Mesendoderm (in vitro differentiated cells): ENCODE measurements at regions not wholly inside any gene's neighbourhood (a gene's known extent, or its start where the extent isn't known, plus 50 kb on each side); places are given as distances from the start of the nearest gene placed in this dataset.

Source experiments
- DNase-seq: peaks from one replicate; pipeline ENCODE4 v3.0.0; 2013
- H2AK5ac ChIP-seq: 2 replicates; pipeline ENCODE4 v1.6.1; 2013; ENCODE audit warnings: low read length, inconsistent platforms
- H2BK120ac ChIP-seq: 2 replicates; pipeline ENCODE4 v1.6.1; 2013; ENCODE audit warnings: low read depth, mild to moderate bottlenecking, low read length, moderate library complexity, mixed read lengths
- H2BK15ac ChIP-seq: replicated peaks from 2 replicates; pipeline ENCODE4 v1.6.1; 2013; ENCODE audit warnings: low read depth, mild to moderate bottlenecking, moderate library complexity
- H2BK5ac ChIP-seq: 2 replicates; pipeline ENCODE4 v1.6.1; 2013; ENCODE audit warnings: low read length, inconsistent platforms
- H3K18ac ChIP-seq: 2 replicates; pipeline ENCODE4 v1.6.1; 2013; ENCODE audit warnings: mild to moderate bottlenecking, low read length, mixed read lengths
- H3K23ac ChIP-seq: one replicate; pipeline ENCODE4 v1.6.1; 2013; ENCODE audit warnings: low read length
- H3K27ac ChIP-seq: 2 replicates; pipeline ENCODE4 v1.5.1; 2013; ENCODE audit warnings: low read depth, mild to moderate bottlenecking, inconsistent platforms, low read length, moderate library complexity
- H3K27me3 ChIP-seq: 2 replicates; pipeline ENCODE4 v1.6.1; 2013; ENCODE audit warnings: low read length, control low read depth, mild to moderate bottlenecking, inconsistent platforms; ENCODE audit not compliant: insufficient read depth, poor library complexity
- H3K36me3 ChIP-seq: 2 replicates; pipeline ENCODE4 v1.6.1; 2013; ENCODE audit warnings: low read length, inconsistent platforms; ENCODE audit not compliant: control insufficient read depth, insufficient read depth
- H3K4ac ChIP-seq: one replicate; pipeline ENCODE4 v1.6.1; 2013; ENCODE audit warnings: low read depth, mild to moderate bottlenecking, low read length, moderate library complexity
- H3K4me1 ChIP-seq: 2 replicates; pipeline ENCODE4 v1.6.1; 2013; ENCODE audit warnings: low read depth, low read length, inconsistent platforms; ENCODE audit not compliant: control insufficient read depth
- H3K4me2 ChIP-seq: 2 replicates; pipeline ENCODE4 v1.6.1; 2013; ENCODE audit warnings: low read length
- H3K4me3 ChIP-seq: 2 replicates; pipeline ENCODE4 v1.5.1; 2013; ENCODE audit warnings: mild to moderate bottlenecking, low read length
- H3K56ac ChIP-seq: one replicate; pipeline ENCODE4 v1.6.1; 2013; ENCODE audit warnings: low read length
- H3K79me1 ChIP-seq: 2 replicates; pipeline ENCODE4 v1.6.1; 2013; ENCODE audit warnings: low read length, inconsistent platforms
- H3K79me2 ChIP-seq: 2 replicates; pipeline ENCODE4 v1.6.1; 2013; ENCODE audit warnings: mild to moderate bottlenecking, low read length; ENCODE audit not compliant: control insufficient read depth, insufficient read depth
- H3K9ac ChIP-seq: 2 replicates; pipeline ENCODE4 v1.6.1; 2013; ENCODE audit warnings: low read length, inconsistent platforms
- H4K5ac ChIP-seq: one replicate; pipeline ENCODE4 v1.6.1; 2013; ENCODE audit warnings: low read length
- H4K8ac ChIP-seq: one replicate; pipeline ENCODE4 v1.6.1; 2013; ENCODE audit warnings: low read depth, mild to moderate bottlenecking, control low read depth, low read length, moderate library complexity
- WGBS: extraction: QIAGEN DNeasy Blood & Tissue Kit; methylation state at CpG from one replicate; pipeline ENCODE4 v1.1.7; 2013; ENCODE audit warnings: low lambda C conversion rate, missing lambda C conversion rate; ENCODE audit not compliant: insufficient coverage; ENCODE audit errors: extremely low coverage; 5-methylcytosine and 5-hydroxymethylcytosine counted together

GRCh38 chr11:127202105-127202504 lies 201.5 kb upstream of the KIRREL3 start:
- Histone ChIP-seq H2BK5ac (no peak overlapping the region), H2BK120ac (no peak overlapping the region), H3K79me1 (no peaks in the 10 kb centered on the region), H2AK5ac (no peak overlapping the region), H3K27ac (no peak overlapping the region), H2BK15ac (no peak overlapping the region), H4K5ac (no peak overlapping the region), H3K9ac (no peak overlapping the region), H3K56ac (no peak overlapping the region), H3K4me3 (no peak overlapping the region), H4K8ac (no peak overlapping the region), H3K4ac (no peak overlapping the region), H3K23ac (no peak overlapping the region), H3K4me1 (no peaks in the 10 kb centered on the region), H3K4me2 (no peak overlapping the region), H3K79me2 (no peaks in the 10 kb centered on the region), H3K36me3 (no peaks in the 10 kb centered on the region), H3K27me3 (no peaks in the 10 kb centered on the region), H3K18ac (no peak overlapping the region)
- no peak for DNase-seq

GRCh38 chr11:127199306-127199801 lies 198.8 kb upstream of the KIRREL3 start:
- Histone ChIP-seq H3K18ac (no peak overlapping the region), H3K79me2 (no peaks in the 10 kb centered on the region), H3K23ac (no peak overlapping the region), H3K79me1 (no peaks in the 10 kb centered on the region), H3K36me3 (no peaks in the 10 kb centered on the region), H2BK5ac (no peak overlapping the region), H2BK120ac (no peak overlapping the region), H3K4me3 (no peak overlapping the region), H3K27ac (no peak overlapping the region), H4K5ac (no peak overlapping the region), H2AK5ac (no peak overlapping the region), H3K9ac (no peak overlapping the region), H4K8ac (no peak overlapping the region), H3K4me1 (no peaks in the 10 kb centered on the region), H3K56ac (no peak overlapping the region), H3K27me3 (no peaks in the 10 kb centered on the region), H3K4ac (no peak overlapping the region), H3K4me2 (no peak overlapping the region), H2BK15ac (no peak overlapping the region)
- no CpG with 5 or more reads among the region's 3 CpGs for WGBS
- peak; percentile 75 for DNase-seq

- no peak overlapping the region for H4K8ac ChIP-seq
- no peak overlapping the region for H3K27ac ChIP-seq
- no peak overlapping the region for H3K4me2 ChIP-seq
- no peak overlapping the region for H3K9ac ChIP-seq
- H3K4me1 ChIP-seq = peaks cover 1% of the 10 kb centered on the region
- no peak overlapping the region for H4K5ac ChIP-seq
- DNase-seq = no peak
- H3K4me3 ChIP-seq = no peak overlapping the region
- H3K27me3 ChIP-seq = no peaks in the 10 kb centered on the region
- H3K18ac ChIP-seq = no peak overlapping the region
- no peaks in the 10 kb centered on the region for H3K79me2 ChIP-seq
- H3K56ac ChIP-seq = no peak overlapping the region
- no CpG with 5 or more reads among the region's 8 CpGs for WGBS
- H2BK5ac ChIP-seq = no peak overlapping the region
- H2AK5ac ChIP-seq = no peak overlapping the region
- no peak overlapping the region for H3K23ac ChIP-seq
- H3K79me1 ChIP-seq = no peaks in the 10 kb centered on the region
- H2BK120ac ChIP-seq = no peak overlapping the region
- peak overlapping the region; percentile 17 for H3K4ac ChIP-seq
- H2BK15ac ChIP-seq = no peak overlapping the region
- no peaks in the 10 kb centered on the region for H3K36me3 ChIP-seq
These were observed 195.0 kb upstream of the KIRREL3 start for GRCh38 chr11:127195501-127196120.

GRCh38 chr11:127194521-127194920 lies 194.0 kb upstream of the KIRREL3 start:
- no CpG with 5 or more reads among the region's 7 CpGs for WGBS
- no peak overlapping the region for H3K27ac ChIP-seq
- H3K36me3 ChIP-seq = no peaks in the 10 kb centered on the region
- H3K4me3 ChIP-seq = no peak overlapping the region
- no peak overlapping the region for H3K56ac ChIP-seq
- no peak overlapping the region for H2BK120ac ChIP-seq
- no peak overlapping the region for H3K18ac ChIP-seq
- no peaks in the 10 kb centered on the region for H3K27me3 ChIP-seq
- H3K79me1 ChIP-seq = no peaks in the 10 kb centered on the region
- H3K4me2 ChIP-seq = no peak overlapping the region
- peaks cover 1% of the 10 kb centered on the region for H3K4me1 ChIP-seq
- no peak overlapping the region for H3K4ac ChIP-seq
- no peak overlapping the region for H3K9ac ChIP-seq
- no peak overlapping the region for H2BK15ac ChIP-seq
- H4K8ac ChIP-seq = no peak overlapping the region
- no peak overlapping the region for H3K23ac ChIP-seq
- no peak overlapping the region for H2AK5ac ChIP-seq
- no peak overlapping the region for H4K5ac ChIP-seq
- DNase-seq = no peak
- no peaks in the 10 kb centered on the region for H3K79me2 ChIP-seq
- H2BK5ac ChIP-seq = no peak overlapping the region

GRCh38 chr11:127193950-127194349 lies 193.4 kb upstream of the KIRREL3 start:
- H3K4me1 ChIP-seq = peaks cover 1% of the 10 kb centered on the region
- no peak overlapping the region for H2BK5ac ChIP-seq
- H3K79me1 ChIP-seq = no peaks in the 10 kb centered on the region
- H3K9ac ChIP-seq = no peak overlapping the region
- H2BK120ac ChIP-seq = no peak overlapping the region
- peak overlapping the region; percentile 0 for H3K27ac ChIP-seq
- H3K4ac ChIP-seq = no peak overlapping the region
- peak overlapping the region; percentile 4 for H3K56ac ChIP-seq
- no peak overlapping the region for H3K4me2 ChIP-seq
- H3K36me3 ChIP-seq = no peaks in the 10 kb centered on the region
- peak; percentile 52 for DNase-seq
- H2AK5ac ChIP-seq = no peak overlapping the region
- no peak overlapping the region for H3K23ac ChIP-seq
- H3K4me3 ChIP-seq = no peak overlapping the region
- no CpG with 5 or more reads among the region's 3 CpGs for WGBS
- no peak overlapping the region for H2BK15ac ChIP-seq
- no peaks in the 10 kb centered on the region for H3K79me2 ChIP-seq
- no peak overlapping the region for H3K18ac ChIP-seq
- H4K8ac ChIP-seq = no peak overlapping the region
- H4K5ac ChIP-seq = no peak overlapping the region
- no peaks in the 10 kb centered on the region for H3K27me3 ChIP-seq

GRCh38 chr11:127191689-127192088 lies 191.1 kb upstream of the KIRREL3 start:
- H3K27ac ChIP-seq = no peak overlapping the region
- no peak overlapping the region for H2BK15ac ChIP-seq
- no peak overlapping the region for H3K9ac ChIP-seq
- no peak overlapping the region for H2BK120ac ChIP-seq
- no peaks in the 10 kb centered on the region for H3K79me2 ChIP-seq
- no peak overlapping the region for H2BK5ac ChIP-seq
- no peak overlapping the region for H4K8ac ChIP-seq
- no peak overlapping the region for H3K18ac ChIP-seq
- H3K4me2 ChIP-seq = no peak overlapping the region
- peaks cover 1% of the 10 kb centered on the region for H3K4me1 ChIP-seq
- no CpG with 5 or more reads among the region's 1 CpG for WGBS
- H2AK5ac ChIP-seq = no peak overlapping the region
- no peak overlapping the region for H3K4ac ChIP-seq
- H3K27me3 ChIP-seq = no peaks in the 10 kb centered on the region
- H3K23ac ChIP-seq = no peak overlapping the region
- H3K36me3 ChIP-seq = no peaks in the 10 kb centered on the region
- DNase-seq = no peak
- H3K56ac ChIP-seq = no peak overlapping the region
- no peak overlapping the region for H3K4me3 ChIP-seq
- no peak overlapping the region for H4K5ac ChIP-seq
- H3K79me1 ChIP-seq = no peaks in the 10 kb centered on the region
